ENCODE measurements at regions not wholly inside any gene's neighbourhood (a gene's known extent, or its start where the extent isn't known, plus 50 kb on each side); places are given as distances from the start of the nearest gene placed in this dataset.
A peak's percentile ranks its signal among the peaks of the same experiment; 100 is the strongest.

DNA sequence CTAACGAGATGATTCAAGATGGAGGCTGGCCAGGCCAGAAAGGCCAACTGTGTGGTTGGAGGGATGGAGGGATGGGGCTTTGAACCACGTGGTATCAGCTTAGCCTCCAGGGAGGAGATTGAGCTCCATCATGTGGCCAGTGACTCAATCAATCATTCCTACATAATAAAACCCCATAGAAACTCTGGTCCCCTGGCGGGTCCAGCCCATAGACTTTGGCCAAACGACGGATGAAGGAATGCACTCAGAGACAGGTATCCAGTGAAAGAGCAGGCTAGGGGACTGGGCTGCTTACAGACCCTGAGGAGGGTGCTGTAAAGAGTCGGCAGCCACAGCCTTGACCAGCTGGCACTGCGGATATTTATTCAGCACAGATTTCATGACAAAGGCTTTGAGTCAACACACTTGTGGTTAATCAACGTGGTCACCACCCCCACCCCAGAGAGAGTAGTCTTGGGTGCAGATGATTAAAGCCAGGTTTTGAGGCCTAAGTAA is 308.7 kb upstream of the TNRC6C start:
- H3K4me3 Mint-ChIP-seq: no peak overlapping the region
- H3K27me3 ChIP-seq (ENCODE audit: control insufficient read depth in 1 of 2, insufficient read depth in 2 of 2, low read length in 2 of 2): no peaks in the 10 kb centered on the region
- peaks cover 21% of the 10 kb centered on the region for H3K4me1 ChIP-seq (ENCODE audit: insufficient read depth, low read length)
- H3K36me3 Mint-ChIP-seq (ENCODE audit: low read depth): no peaks in the 10 kb centered on the region
- H3K4me3 ChIP-seq (ENCODE audit: low read length): no peak overlapping the region
- no peak overlapping the region for H3K27ac Mint-ChIP-seq
- DNase-seq (peak in 1 of 14 experiments; percentile 11), ATAC-seq (ENCODE audit: poor library complexity) (no peak)
- no peaks in the 10 kb centered on the region for H3K9me3 Mint-ChIP-seq
- H3K4me1 Mint-ChIP-seq (ENCODE audit: low read depth): peaks cover 16% of the 10 kb centered on the region
- no peaks in the 10 kb centered on the region for H3K27me3 Mint-ChIP-seq
- H3K27ac ChIP-seq (ENCODE audit: low read depth in 1 of 2, low read length in 2 of 2): no peak overlapping the region
- CTCF ChIA-PET: no interaction called here
- TF ChIP-seq, protein P1, sequence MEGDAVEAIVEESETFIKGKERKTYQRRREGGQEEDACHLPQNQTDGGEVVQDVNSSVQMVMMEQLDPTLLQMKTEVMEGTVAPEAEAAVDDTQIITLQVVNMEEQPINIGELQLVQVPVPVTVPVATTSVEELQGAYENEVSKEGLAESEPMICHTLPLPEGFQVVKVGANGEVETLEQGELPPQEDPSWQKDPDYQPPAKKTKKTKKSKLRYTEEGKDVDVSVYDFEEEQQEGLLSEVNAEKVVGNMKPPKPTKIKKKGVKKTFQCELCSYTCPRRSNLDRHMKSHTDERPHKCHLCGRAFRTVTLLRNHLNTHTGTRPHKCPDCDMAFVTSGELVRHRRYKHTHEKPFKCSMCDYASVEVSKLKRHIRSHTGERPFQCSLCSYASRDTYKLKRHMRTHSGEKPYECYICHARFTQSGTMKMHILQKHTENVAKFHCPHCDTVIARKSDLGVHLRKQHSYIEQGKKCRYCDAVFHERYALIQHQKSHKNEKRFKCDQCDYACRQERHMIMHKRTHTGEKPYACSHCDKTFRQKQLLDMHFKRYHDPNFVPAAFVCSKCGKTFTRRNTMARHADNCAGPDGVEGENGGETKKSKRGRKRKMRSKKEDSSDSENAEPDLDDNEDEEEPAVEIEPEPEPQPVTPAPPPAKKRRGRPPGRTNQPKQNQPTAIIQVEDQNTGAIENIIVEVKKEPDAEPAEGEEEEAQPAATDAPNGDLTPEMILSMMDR (IDR thresholded peaks at IDR 0.05): no peak
- H3K9me3 ChIP-seq (ENCODE audit: control insufficient read depth in 1 of 2, insufficient read depth in 1 of 2, low read length in 2 of 2): no peaks in the 10 kb centered on the region
- POLR2A ChIA-PET: interaction anchor here (1.4 kb wide), 1 partner anchor 17 kb away, joined by 8 read pairs; no protein-coding TSS in a partner anchor
- H3K36me3 ChIP-seq (ENCODE audit: insufficient read depth, low read length): no peaks in the 10 kb centered on the region
- intact Hi-C loops (cut with DNase I, micrococcal nuclease): loop anchor here (5.0 to 10.0 kb wide), 2 partner anchors 45 to 363 kb away; no protein-coding TSS in a partner anchor

DNA sequence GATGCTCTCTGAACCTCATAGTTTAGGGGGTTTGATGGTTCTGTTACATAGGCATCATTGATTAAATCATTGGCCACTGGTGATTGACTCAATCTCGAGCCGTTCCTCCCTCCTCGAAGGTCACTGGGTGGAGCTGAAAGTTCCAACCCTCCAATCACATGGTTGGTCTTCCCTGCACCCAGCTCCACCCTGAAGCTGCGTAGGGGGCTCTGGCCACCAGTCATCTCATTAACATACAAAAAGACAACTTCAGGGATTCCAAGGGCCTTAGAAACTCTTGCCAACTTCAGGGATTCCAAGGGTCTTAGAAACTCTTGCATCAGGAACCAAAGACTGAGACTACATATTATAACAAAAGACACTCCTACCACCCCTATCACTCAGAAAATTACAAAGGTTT is 306.5 kb upstream of the TNRC6C start:
- Mint-ChIP-seq H3K27me3 (no peaks in the 10 kb centered on the region), H3K4me1 (ENCODE audit: low read depth) (no peaks in the 10 kb centered on the region), H3K9me3 (no peaks in the 10 kb centered on the region), H3K27ac (no peak overlapping the region), H3K4me3 (no peak overlapping the region), H3K36me3 (ENCODE audit: low read depth) (no peaks in the 10 kb centered on the region)
- DNase-seq: no peak
- H3K36me3 ChIP-seq (ENCODE audit: insufficient read depth, low read length): no peaks in the 10 kb centered on the region
- H3K27ac ChIP-seq (ENCODE audit: low read depth in 1 of 2, low read length in 2 of 2): no peak overlapping the region
- ChIA-PET POLR2A (interaction anchor here (1.4 kb wide), 1 partner anchor 15 kb away, joined by 3 read pairs; no protein-coding TSS in a partner anchor), CTCF (no interaction called here)
- TF ChIP-seq, protein P1 (IDR thresholded peaks at IDR 0.05): no peak
- no peak overlapping the region for H3K4me3 ChIP-seq (ENCODE audit: low read length)
- peaks cover 4% of the 10 kb centered on the region for H3K4me1 ChIP-seq (ENCODE audit: insufficient read depth, low read length)
- no peaks in the 10 kb centered on the region for H3K27me3 ChIP-seq (ENCODE audit: control insufficient read depth in 1 of 2, insufficient read depth in 2 of 2, low read length in 2 of 2)
- intact Hi-C loops (cut with DNase I, micrococcal nuclease): no loop called here
- no peak for ATAC-seq (ENCODE audit: poor library complexity)
- H3K9me3 ChIP-seq (ENCODE audit: control insufficient read depth in 1 of 2, insufficient read depth in 1 of 2, low read length in 2 of 2): no peaks in the 10 kb centered on the region

DNA sequence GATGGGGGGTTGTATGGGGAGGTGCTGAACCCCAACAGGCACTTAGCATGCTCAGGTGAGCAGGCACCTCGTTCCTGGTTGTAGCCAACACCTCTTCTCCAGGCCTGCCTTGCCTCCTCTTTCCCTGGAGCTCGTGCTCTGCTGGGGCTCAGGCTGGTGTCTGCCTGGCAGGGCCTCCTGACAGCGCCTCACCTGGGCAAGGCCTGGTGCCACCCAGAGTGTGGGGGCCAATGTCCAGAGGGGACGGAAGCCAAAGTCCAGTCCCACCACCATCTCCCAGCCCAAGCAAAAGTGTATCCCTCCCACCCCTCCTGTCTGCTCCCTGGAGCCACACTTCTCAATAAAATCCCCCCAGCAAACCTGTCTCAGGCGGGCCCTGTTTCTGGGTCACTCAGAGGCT is 304.2 kb upstream of the TNRC6C start:
- ATAC-seq (ENCODE audit: poor library complexity) (no peak), DNase-seq (no peak)
- Histone ChIP-seq H3K9me3 (ENCODE audit: control insufficient read depth in 1 of 2, insufficient read depth in 1 of 2, low read length in 2 of 2) (no peaks in the 10 kb centered on the region), H3K27me3 (ENCODE audit: control insufficient read depth in 1 of 2, insufficient read depth in 2 of 2, low read length in 2 of 2) (no peaks in the 10 kb centered on the region), H3K4me1 (ENCODE audit: insufficient read depth, low read length) (peaks cover 4% of the 10 kb centered on the region), H3K4me3 (ENCODE audit: low read length) (no peak overlapping the region), H3K27ac (ENCODE audit: low read depth in 1 of 2, low read length in 2 of 2) (no peak overlapping the region), H3K36me3 (ENCODE audit: insufficient read depth, low read length) (no peaks in the 10 kb centered on the region)
- Mint-ChIP-seq H3K4me3 (no peak overlapping the region), H3K36me3 (ENCODE audit: low read depth) (no peaks in the 10 kb centered on the region), H3K27ac (no peak overlapping the region), H3K9me3 (no peaks in the 10 kb centered on the region), H3K4me1 (ENCODE audit: low read depth) (no peaks in the 10 kb centered on the region), H3K27me3 (no peaks in the 10 kb centered on the region)
- intact Hi-C loops (cut with DNase I, micrococcal nuclease): no loop called here
- ChIA-PET CTCF (no interaction called here), POLR2A (interaction anchor here (1.1 kb wide), 1 partner anchor 13 kb away, joined by 3 read pairs; no protein-coding TSS in a partner anchor)
- TF ChIP-seq, protein P1 (IDR thresholded peaks at IDR 0.05): no peak
